ENCODE measurements at regions not wholly inside any gene's neighbourhood (a gene's known extent, or its start where the extent isn't known, plus 50 kb on each side); places are given as distances from the start of the nearest gene placed in this dataset.

- POLR2A ChIA-PET (ENCODE audit: low non-redundant PET): no interaction called here
- no peak overlapping the region for H3K27ac ChIP-seq
- CTCF ChIA-PET: no interaction called here
- no peak for DNase-seq (ENCODE audit: low spot score)
- TF ChIP-seq, protein P1, sequence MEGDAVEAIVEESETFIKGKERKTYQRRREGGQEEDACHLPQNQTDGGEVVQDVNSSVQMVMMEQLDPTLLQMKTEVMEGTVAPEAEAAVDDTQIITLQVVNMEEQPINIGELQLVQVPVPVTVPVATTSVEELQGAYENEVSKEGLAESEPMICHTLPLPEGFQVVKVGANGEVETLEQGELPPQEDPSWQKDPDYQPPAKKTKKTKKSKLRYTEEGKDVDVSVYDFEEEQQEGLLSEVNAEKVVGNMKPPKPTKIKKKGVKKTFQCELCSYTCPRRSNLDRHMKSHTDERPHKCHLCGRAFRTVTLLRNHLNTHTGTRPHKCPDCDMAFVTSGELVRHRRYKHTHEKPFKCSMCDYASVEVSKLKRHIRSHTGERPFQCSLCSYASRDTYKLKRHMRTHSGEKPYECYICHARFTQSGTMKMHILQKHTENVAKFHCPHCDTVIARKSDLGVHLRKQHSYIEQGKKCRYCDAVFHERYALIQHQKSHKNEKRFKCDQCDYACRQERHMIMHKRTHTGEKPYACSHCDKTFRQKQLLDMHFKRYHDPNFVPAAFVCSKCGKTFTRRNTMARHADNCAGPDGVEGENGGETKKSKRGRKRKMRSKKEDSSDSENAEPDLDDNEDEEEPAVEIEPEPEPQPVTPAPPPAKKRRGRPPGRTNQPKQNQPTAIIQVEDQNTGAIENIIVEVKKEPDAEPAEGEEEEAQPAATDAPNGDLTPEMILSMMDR (conservative IDR thresholded peaks at IDR 0.05; ENCODE audit: low read depth): no peak
These were observed 112.7 kb downstream of the OLFM4 start for GRCh38 chr13:53141336-53141735.

DNA sequence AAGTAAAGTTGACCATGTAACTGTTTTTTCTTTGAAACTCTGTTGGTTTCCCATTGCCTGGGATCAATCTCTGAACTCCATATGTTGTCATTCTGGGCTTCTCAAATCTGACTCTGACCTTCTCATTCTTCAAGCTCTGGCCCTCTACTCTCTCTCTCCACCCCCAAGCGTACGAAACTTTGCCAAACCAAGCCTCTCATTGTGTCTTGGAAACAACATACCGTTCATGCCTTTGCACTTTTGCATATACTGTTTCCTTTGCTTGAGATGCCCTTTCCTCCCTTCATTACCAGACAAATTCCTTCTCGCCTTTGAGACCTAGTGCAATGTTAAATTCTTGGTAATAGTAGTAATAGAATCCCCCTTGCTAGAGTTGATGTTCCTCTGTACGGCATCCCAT, 113.7 kb downstream of the OLFM4 start:
- H3K27ac ChIP-seq: no peak overlapping the region
- POLR2A ChIA-PET (ENCODE audit: low non-redundant PET): no interaction called here
- CTCF ChIA-PET: interaction anchor here (0.6 kb wide), 1 partner anchor 19 kb away, joined by 4 read pairs; no protein-coding TSS in a partner anchor
- TF ChIP-seq, protein P1 (conservative IDR thresholded peaks at IDR 0.05; ENCODE audit: low read depth): no peak
- DNase-seq (ENCODE audit: low spot score): no peak

DNA sequence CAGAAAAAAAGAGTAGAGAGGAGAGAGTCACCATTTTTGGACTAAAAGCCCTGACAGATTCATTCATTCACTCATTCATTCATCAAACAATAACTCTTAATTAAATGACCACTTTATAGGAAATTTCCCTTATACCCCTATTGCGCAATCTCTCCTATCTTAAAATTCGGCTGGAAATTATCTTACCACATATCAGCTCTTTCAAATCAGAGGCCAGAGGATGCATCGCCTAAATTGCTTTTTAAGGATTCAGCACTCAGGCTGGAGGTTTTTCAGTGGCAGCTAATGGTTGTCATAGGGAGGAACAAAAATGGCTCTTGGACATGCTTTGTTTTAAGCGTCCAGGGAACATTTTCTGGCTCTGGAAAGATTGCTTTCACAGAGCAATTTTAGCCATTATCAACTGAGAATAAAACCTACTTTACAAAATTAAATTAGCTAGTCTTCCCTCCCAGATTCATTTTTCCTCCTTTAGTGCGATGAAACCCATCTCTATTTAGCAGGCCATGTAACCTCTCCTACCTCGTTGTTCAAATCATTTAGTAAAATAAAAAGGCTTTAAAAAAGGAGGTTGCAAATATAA, 115.2 kb downstream of the OLFM4 start:
- TF ChIP-seq, protein P1 (conservative IDR thresholded peaks at IDR 0.05; ENCODE audit: low read depth): no peak
- DNase-seq (ENCODE audit: low spot score): no peak
- H3K27ac ChIP-seq: no peak overlapping the region
- CTCF ChIA-PET: no interaction called here
- POLR2A ChIA-PET (ENCODE audit: low non-redundant PET): no interaction called here

DNA sequence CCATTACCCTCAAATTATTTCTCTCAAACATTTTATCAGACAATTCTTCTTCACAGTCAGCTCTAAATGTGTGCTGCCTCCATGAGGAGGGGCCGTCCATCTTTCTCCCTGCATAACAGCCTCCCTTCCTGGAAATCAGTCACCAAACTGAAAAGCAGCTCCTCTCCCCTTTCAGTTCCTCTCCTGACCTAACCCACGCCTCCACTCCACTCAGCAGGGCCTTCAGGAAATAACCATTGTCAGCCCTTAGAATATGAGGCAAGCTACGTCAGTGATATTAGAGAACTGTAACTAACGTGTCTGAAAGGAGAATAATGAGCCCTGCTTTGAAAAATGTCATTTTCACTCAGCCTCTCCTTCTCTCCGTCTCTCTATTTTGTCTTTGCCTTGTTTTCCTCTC, 116.2 kb downstream of the OLFM4 start:
- H3K27ac ChIP-seq: no peak overlapping the region
- no peak for DNase-seq (ENCODE audit: low spot score)
- TF ChIP-seq, protein P1 (conservative IDR thresholded peaks at IDR 0.05; ENCODE audit: low read depth): no peak
- ChIA-PET POLR2A (ENCODE audit: low non-redundant PET) (no interaction called here), CTCF (no interaction called here)

- TF ChIP-seq, protein P1 (conservative IDR thresholded peaks at IDR 0.05; ENCODE audit: low read depth): no peak
- POLR2A ChIA-PET (ENCODE audit: low non-redundant PET): no interaction called here
- DNase-seq (ENCODE audit: low spot score): peak; percentile 21
- CTCF ChIA-PET: interaction anchor here (0.6 kb wide), 1 partner anchor 290 kb away, joined by 4 read pairs; no protein-coding TSS in a partner anchor
- no peak overlapping the region for H3K27ac ChIP-seq
These were observed 122.0 kb downstream of the OLFM4 start for GRCh38 chr13:53150568-53150967.

DNA sequence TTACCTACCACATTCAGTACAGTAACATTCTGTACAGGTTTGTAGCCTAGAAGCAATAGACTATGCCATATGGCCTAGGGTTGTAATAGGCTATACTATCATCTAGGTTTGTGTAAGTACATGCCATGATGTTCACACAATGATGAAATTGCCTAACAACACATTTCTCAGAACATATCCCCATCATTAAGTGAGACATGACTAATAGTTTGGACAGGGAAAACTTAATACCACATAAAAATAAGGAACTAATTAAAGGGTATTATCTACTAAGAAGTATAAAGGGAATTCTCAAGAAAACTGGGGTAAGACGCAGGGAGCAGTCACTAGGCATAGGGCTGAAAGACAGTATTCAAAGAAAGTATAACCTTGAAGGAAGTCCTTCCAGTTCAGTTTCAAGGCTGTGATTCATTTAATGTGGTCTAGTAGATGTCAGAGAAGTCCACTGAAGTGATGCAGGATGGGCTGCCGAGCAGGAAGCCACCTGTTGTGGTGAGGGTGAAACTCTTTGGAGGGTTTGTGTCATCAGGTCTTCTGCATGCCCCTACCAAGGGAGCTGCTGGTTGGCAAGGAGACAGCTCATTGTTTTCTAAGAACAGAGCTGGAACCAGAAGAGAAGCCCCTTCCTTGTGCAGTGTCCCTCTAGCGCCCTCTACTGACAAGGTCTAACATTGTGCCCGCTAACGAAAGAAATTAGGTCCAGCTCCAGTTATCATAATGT, 122.9 kb downstream of the OLFM4 start:
- no peak overlapping the region for H3K27ac ChIP-seq
- peak; percentile 3 for DNase-seq (ENCODE audit: low spot score)
- POLR2A ChIA-PET (ENCODE audit: low non-redundant PET): no interaction called here
- TF ChIP-seq, protein P1 (conservative IDR thresholded peaks at IDR 0.05; ENCODE audit: low read depth): peak; percentile 52
- CTCF ChIA-PET: interaction anchor here (0.7 to 1.3 kb wide), 3 partner anchors 8 to 304 kb away, joined by 3 to 4 read pairs (median 4); partner anchors contain the start of gene PCDH8
